Cardiac muscle cell (in vitro differentiated cells and primary cell): ENCODE measurements at regions not wholly inside any gene's neighbourhood (a gene's known extent, or its start where the extent isn't known, plus 50 kb on each side); places are given as distances from the start of the nearest gene placed in this dataset.

Source experiments
- DNase-seq, 2 donors: peaks; one replicate each; pipeline versions ENCODE4 v3.0.0 to v3.0.0-alpha.2; 2010 to 2017; ENCODE audit warnings: low read depth in 1 of 2, low spot score in 1 of 2
- H3K27ac ChIP-seq: fragments of 200-600 bp; sonication (generic); 2 replicates; pipeline ENCODE4 v1.5.1; 2016
- H3K27me3 ChIP-seq: fragments of 200-600 bp; sonication (generic); 2 replicates; pipeline ENCODE4 v1.6.0; 2016; ENCODE audit warnings: control low read depth
- H3K36me3 ChIP-seq: fragments of 200-600 bp; sonication (generic); 2 replicates; pipeline ENCODE4 v1.5.1; 2016; ENCODE audit warnings: control low read depth
- H3K4me1 ChIP-seq: fragments of 200-600 bp; sonication (generic); 2 replicates; pipeline ENCODE4 v1.8.1; 2017; ENCODE audit warnings: low read depth, mild to moderate bottlenecking, mixed run types
- H3K4me3 ChIP-seq: fragments of 200-600 bp; sonication (generic); 2 replicates; pipeline ENCODE4 v1.5.1; 2016; ENCODE audit warnings: mild to moderate bottlenecking
- H3K9me3 ChIP-seq: fragments of 200-600 bp; sonication (generic); 2 replicates; pipeline ENCODE4 v1.5.1; 2017; ENCODE audit warnings: low read depth, mild to moderate bottlenecking, control low read depth
- CTCF ChIP-seq: IDR thresholded peaks from 2 replicates; pipeline ENCODE4 v1.5.1; 2012; ENCODE audit warnings: low read depth, mild to moderate bottlenecking, low read length

DNA sequence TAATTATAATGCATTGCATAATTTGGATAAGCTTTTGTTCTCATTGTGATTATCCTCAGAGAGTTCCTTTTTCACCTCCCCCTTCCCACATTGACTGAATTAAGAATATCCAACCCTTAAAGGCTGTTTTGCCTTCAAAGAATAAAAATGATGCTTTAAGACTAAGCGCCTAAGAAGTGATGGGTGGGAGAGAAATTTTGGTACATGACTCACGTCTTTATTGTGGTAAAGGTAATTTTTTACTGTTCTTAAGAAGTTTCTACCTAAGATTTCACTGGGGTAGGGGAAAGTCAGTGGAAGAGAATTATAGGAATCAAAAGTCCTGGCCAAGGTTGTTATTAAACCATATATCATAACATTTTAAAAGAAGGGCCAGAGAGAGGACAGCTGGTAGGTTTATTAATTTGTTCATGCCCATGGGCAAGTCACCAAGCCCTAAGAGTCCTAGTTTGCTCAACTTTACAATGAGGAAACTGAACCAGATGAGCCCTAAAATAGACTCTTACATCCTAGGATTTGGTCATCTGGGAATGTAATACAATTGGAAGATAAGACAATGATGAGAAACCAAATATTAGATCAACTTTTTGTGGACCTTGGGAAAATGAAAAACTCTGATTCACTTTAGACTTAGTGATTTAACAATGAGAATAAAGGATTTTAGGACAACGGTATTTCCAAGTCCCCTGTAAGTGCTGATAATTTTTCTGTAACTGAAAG lies 101.1 kb upstream of the RASGRP1 start:
- H3K4me3 ChIP-seq: no peak overlapping the region
- peaks cover 4% of the 10 kb centered on the region for H3K4me1 ChIP-seq
- H3K36me3 ChIP-seq: no peaks in the 10 kb centered on the region
- no peaks in the 10 kb centered on the region for H3K27me3 ChIP-seq
- no peaks in the 10 kb centered on the region for H3K9me3 ChIP-seq
- no peak for DNase-seq
- H3K27ac ChIP-seq: no peak overlapping the region
- no peak for TF ChIP-seq CTCF

DNA sequence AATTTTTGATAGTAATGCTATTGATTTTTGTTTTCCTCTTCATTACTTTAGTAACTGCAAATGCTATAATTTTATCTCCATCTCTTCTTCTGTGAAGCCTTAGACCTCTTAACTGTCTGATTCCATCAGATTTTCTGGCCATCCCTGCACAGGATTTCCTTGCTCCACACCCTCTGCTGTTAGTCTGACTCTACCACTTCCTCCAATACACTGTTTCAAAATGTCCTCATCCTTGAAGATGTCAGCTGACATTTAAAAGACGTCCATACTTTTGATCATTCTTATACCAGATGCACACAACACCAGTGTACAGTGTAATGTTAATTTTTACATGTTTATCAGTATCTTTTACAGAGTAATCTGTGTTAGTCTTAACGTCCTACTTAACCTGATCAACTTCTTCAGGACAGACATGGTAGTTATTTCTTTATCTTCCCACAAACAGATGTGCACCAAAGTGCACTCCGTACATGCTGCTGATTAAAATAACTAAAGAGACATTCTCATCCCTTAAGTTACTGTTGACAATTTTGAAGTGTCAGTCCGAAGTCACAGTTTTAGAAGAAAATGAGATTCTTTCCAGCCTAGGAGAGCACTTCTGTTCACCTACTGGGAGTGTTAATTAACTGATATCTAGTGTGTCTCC lies 102.4 kb upstream of the RASGRP1 start:
- Histone ChIP-seq H3K4me3 (no peak overlapping the region), H3K9me3 (no peaks in the 10 kb centered on the region), H3K27ac (no peak overlapping the region), H3K27me3 (no peaks in the 10 kb centered on the region), H3K36me3 (no peaks in the 10 kb centered on the region), H3K4me1 (peaks cover 4% of the 10 kb centered on the region)
- no peak for DNase-seq
- TF ChIP-seq CTCF: no peak

- H3K4me3 ChIP-seq: no peak overlapping the region
- no peaks in the 10 kb centered on the region for H3K27me3 ChIP-seq
- H3K9me3 ChIP-seq: no peaks in the 10 kb centered on the region
- DNase-seq: no peak
- no peak overlapping the region for H3K27ac ChIP-seq
- H3K36me3 ChIP-seq: no peaks in the 10 kb centered on the region
- TF ChIP-seq CTCF: no peak
- peaks cover 4% of the 10 kb centered on the region for H3K4me1 ChIP-seq
Measured at GRCh38 chr15:38667890-38668850, 103.6 kb upstream of the RASGRP1 start.

DNA sequence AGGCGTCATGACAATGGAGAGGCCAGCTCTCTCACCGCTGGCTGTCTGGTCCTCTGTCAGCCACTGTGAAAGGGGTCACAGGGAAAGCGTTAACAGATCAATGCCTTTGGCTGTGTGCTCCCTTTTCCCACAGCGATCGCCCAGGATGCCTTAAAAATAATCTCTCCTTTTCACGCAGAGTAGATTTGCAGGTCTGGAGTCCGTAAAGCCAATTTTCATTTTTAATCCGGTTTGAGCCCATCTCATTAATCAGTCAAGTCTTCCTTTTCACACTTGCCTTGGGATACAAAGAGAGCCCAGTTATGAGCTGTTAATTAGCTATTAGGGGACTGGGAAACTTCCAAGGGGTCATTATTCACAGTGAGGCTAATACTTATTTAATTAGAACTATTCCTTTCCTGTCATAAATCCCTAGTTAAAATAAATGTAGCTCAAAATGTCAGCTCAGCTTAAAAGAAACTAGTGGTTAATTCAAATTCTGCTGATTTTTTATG lies 104.3 kb upstream of the RASGRP1 start:
- TF ChIP-seq CTCF: no peak
- Histone ChIP-seq H3K4me3 (no peak overlapping the region), H3K27me3 (no peaks in the 10 kb centered on the region), H3K36me3 (no peaks in the 10 kb centered on the region), H3K27ac (no peak overlapping the region), H3K9me3 (no peaks in the 10 kb centered on the region), H3K4me1 (peaks cover 4% of the 10 kb centered on the region)
- DNase-seq: no peak
